Dermis microvascular lymphatic vessel endothelial cell (primary cell): ENCODE measurements at regions not wholly inside any gene's neighbourhood (a gene's known extent, or its start where the extent isn't known, plus 50 kb on each side); places are given as distances from the start of the nearest gene placed in this dataset.
"Not testable (repeated sequence)": the region's sequence is repeated elsewhere in the genome, so short reads cannot be mapped to it uniquely, and the experiment has no call there.

Experiments
- DNase-seq, 2 donors: peaks; one replicate each; pipeline versions ENCODE4 v3.0.0 to v3.0.0-alpha.2; 2010; ENCODE audit warnings: low read depth in 2 of 2

- DNase-seq: no peak
Measured at GRCh38 chr3:124306665-124307064, 314.7 kb upstream of the ROPN1 start.

GRCh38 chr3:124313621-124314020, 321.7 kb upstream of the ROPN1 start:
- no peak for DNase-seq

GRCh38 chr3:124315215-124316033, 323.5 kb upstream of the ROPN1 start:
- peak in 1 of 2 donors; percentile 30 for DNase-seq

GRCh38 chr3:124316034-124316287, 324.0 kb upstream of the ROPN1 start:
- no peak for DNase-seq

- no peak for DNase-seq
Measured at GRCh38 chr3:124318014-124318413, 326.1 kb upstream of the ROPN1 start.

- no peak for DNase-seq
Measured at GRCh38 chr3:124318656-124319055, 326.7 kb upstream of the ROPN1 start.

- DNase-seq: no peak
Measured at GRCh38 chr3:124320976-124321375, 329.1 kb upstream of the ROPN1 start.

GRCh38 chr3:124322309-124322880, 330.5 kb upstream of the ROPN1 start:
- DNase-seq: no peak

GRCh38 chr3:124322966-124323365, 331.0 kb upstream of the ROPN1 start:
- no peak for DNase-seq

- no peak for DNase-seq
Measured at GRCh38 chr3:124325248-124325647, 333.3 kb upstream of the ROPN1 start.

- no peak for DNase-seq
Measured at GRCh38 chr3:124329723-124330122, 337.8 kb upstream of the ROPN1 start.

GRCh38 chr3:124333931-124334640, 342.2 kb upstream of the ROPN1 start:
- no peak for DNase-seq

GRCh38 chr3:124336067-124336656, 344.2 kb upstream of the ROPN1 start:
- DNase-seq: no peak

GRCh38 chr3:124345845-124346244, 353.9 kb upstream of the ROPN1 start:
- no peak for DNase-seq

GRCh38 chr3:124346487-124346886, 354.6 kb upstream of the ROPN1 start:
- DNase-seq: no peak

GRCh38 chr3:124347418-124347817, 355.5 kb upstream of the ROPN1 start:
- DNase-seq: no peak

- not testable (repeated sequence) for DNase-seq
Measured at GRCh38 chr3:124348555-124348954, 356.6 kb upstream of the ROPN1 start.

GRCh38 chr3:124351430-124352148, 359.7 kb upstream of the ROPN1 start:
- DNase-seq: peak; percentile 21 to 61

- no peak for DNase-seq
Measured at GRCh38 chr3:124352149-124352539, 360.2 kb upstream of the ROPN1 start.

GRCh38 chr3:124353691-124354090, 361.8 kb upstream of the ROPN1 start:
- no peak for DNase-seq

GRCh38 chr3:124354150-124354549, 362.2 kb upstream of the ROPN1 start:
- no peak for DNase-seq

GRCh38 chr3:124358156-124358555, 366.2 kb upstream of the ROPN1 start:
- no peak for DNase-seq
